Gastrocnemius medialis (tissue), 4 donors: ENCODE measurements at regions not wholly inside any gene's neighbourhood (a gene's known extent, or its start where the extent isn't known, plus 50 kb on each side); places are given as distances from the start of the nearest gene placed in this dataset.

Experiments used
- CTCF ChIP-seq, 5 experiments: fragments of 450-650 bp in 3 of 5; fragments of 200-600 bp in 2 of 5; sonication (generic) in 2 of 5; IDR thresholded peaks in 4 of 5; conservative IDR thresholded peaks in 1 of 5; 1 replicate in 4 of 5; 2 replicates in 1 of 5; pipeline ENCODE4 v1.5.1; 2016 to 2019; ENCODE audit warnings: antibody characterized with exemption in 5 of 5, mild to moderate bottlenecking in 3 of 5, moderate library complexity in 3 of 5
- POLR2A ChIP-seq, 2 donors: fragments of 450-650 bp; IDR thresholded peaks; one replicate each; pipeline ENCODE4 v1.6.1; 2017; ENCODE audit warnings: antibody characterized with exemption in 2 of 2, mild to moderate bottlenecking in 2 of 2, moderate library complexity in 2 of 2

DNA sequence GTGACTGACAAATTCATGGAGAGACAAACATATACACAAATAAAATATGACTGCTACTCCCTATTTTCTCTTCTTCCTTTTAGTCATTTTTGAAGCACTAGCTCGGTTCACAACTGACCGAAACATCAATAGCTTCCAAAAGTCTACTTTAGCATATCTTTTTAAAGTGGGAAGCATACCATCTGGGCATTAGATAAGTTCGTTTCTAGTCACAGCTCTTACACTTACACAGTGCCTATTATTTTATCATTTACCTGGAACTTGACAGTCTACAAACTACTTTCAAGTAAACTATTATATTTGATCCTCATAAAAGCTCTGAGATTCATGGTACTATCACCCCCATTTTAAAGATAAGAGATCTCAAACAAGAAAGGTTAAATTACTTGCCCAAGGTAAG is 458.5 kb downstream of the LMO7 start:
- TF ChIP-seq CTCF (IDR thresholded peaks at IDR 0.05 in 4 of 5, conservative IDR thresholded peaks at IDR 0.05 in 1 of 5), result no peak
- TF ChIP-seq POLR2A (IDR thresholded peaks at IDR 0.05), result no peak
